H9 (cell line): ENCODE measurements at regions not wholly inside any gene's neighbourhood (a gene's known extent, or its start where the extent isn't known, plus 50 kb on each side); places are given as distances from the start of the nearest gene placed in this dataset.

Experiments used
- DNase-seq: peaks from one replicate; pipeline ENCODE4 v3.0.0-alpha.2; 2017
- H2AFZ ChIP-seq: one replicate; pipeline ENCODE4 v1.6.1; 2013; ENCODE audit warnings: mild to moderate bottlenecking, low read length, control low read depth, moderate library complexity
- H2AK5ac ChIP-seq: 2 replicates; pipeline ENCODE4 v1.6.1; 2013; ENCODE audit warnings: low read length, control low read depth, mixed read lengths; ENCODE audit not compliant: insufficient read length
- H2BK120ac ChIP-seq: one replicate; pipeline ENCODE4 v1.6.1; 2013; ENCODE audit warnings: low read depth, mild to moderate bottlenecking, low read length, control low read depth, inconsistent platforms; ENCODE audit not compliant: poor library complexity, severe bottlenecking
- H2BK12ac ChIP-seq: 2 replicates; pipeline ENCODE4 v1.6.1; 2013; ENCODE audit warnings: low read length, control low read depth, mixed read lengths, low read depth; ENCODE audit not compliant: insufficient read length
- H2BK15ac ChIP-seq: 2 replicates; pipeline ENCODE4 v1.6.1; 2013; ENCODE audit warnings: low read depth, low read length, control low read depth
- H2BK20ac ChIP-seq: one replicate; pipeline ENCODE4 v1.6.1; 2013; ENCODE audit warnings: low read depth, mild to moderate bottlenecking, low read length, control low read depth, inconsistent platforms; ENCODE audit not compliant: poor library complexity, severe bottlenecking
- H2BK5ac ChIP-seq: 2 replicates; pipeline ENCODE4 v1.6.1; 2013; ENCODE audit warnings: low read length, control low read depth, mixed read lengths; ENCODE audit not compliant: insufficient read length
- H3K14ac ChIP-seq: 2 replicates; pipeline ENCODE4 v1.6.1; 2013; ENCODE audit warnings: low read length, control low read depth; ENCODE audit not compliant: insufficient read depth
- H3K18ac ChIP-seq: 2 replicates; pipeline ENCODE4 v1.6.1; 2013; ENCODE audit warnings: low read depth, mild to moderate bottlenecking, mixed read lengths, low read length, control low read depth; ENCODE audit not compliant: insufficient read length
- H3K23ac ChIP-seq: 2 replicates; pipeline ENCODE4 v1.6.1; 2013; ENCODE audit warnings: low read length, control low read depth, mixed read lengths, low read depth; ENCODE audit not compliant: insufficient read length
- H3K23me2 ChIP-seq: 2 replicates; pipeline ENCODE4 v1.6.1; 2013; ENCODE audit warnings: low read depth, mild to moderate bottlenecking, mixed read lengths, low read length, control low read depth; ENCODE audit not compliant: insufficient read length, poor library complexity, severe bottlenecking
- H3K27ac ChIP-seq: 2 replicates; pipeline ENCODE4 v1.5.1; 2013; ENCODE audit warnings: low read length, control low read depth, mixed read lengths, low read depth; ENCODE audit not compliant: insufficient read length
- H3K27me3 ChIP-seq: 2 replicates; pipeline ENCODE4 v1.6.1; 2013; ENCODE audit warnings: low read length, control low read depth, inconsistent platforms; ENCODE audit not compliant: insufficient read depth
- H3K4ac ChIP-seq: 2 replicates; pipeline ENCODE4 v1.6.1; 2013; ENCODE audit warnings: low read depth, mild to moderate bottlenecking, control low read depth, inconsistent platforms, low read length, moderate library complexity
- H3K4me1 ChIP-seq: 2 replicates; pipeline ENCODE4 v1.6.1; 2013; ENCODE audit warnings: low read length, control low read depth, inconsistent platforms; ENCODE audit not compliant: insufficient read depth
- H3K4me2 ChIP-seq: 2 replicates; pipeline ENCODE4 v1.6.1; 2013; ENCODE audit warnings: low read length, control low read depth, mixed read lengths; ENCODE audit not compliant: insufficient read length, insufficient read depth
- H3K56ac ChIP-seq: 2 replicates; pipeline ENCODE4 v1.6.1; 2013; ENCODE audit warnings: low read depth, mild to moderate bottlenecking, mixed read lengths, low read length, control low read depth; ENCODE audit not compliant: insufficient read length
- H3K79me1 ChIP-seq: 2 replicates; pipeline ENCODE4 v1.6.1; 2013; ENCODE audit warnings: low read depth, mild to moderate bottlenecking, moderate library complexity, low read length, control low read depth, inconsistent platforms; ENCODE audit not compliant: insufficient read depth, poor library complexity, severe bottlenecking
- H3K79me2 ChIP-seq: 2 replicates; pipeline ENCODE4 v1.6.1; 2013; ENCODE audit warnings: low read length, control low read depth, inconsistent platforms; ENCODE audit not compliant: insufficient read depth
- H3K9ac ChIP-seq: 2 replicates; pipeline ENCODE4 v1.6.1; 2013; ENCODE audit warnings: low read length, control low read depth, mixed read lengths; ENCODE audit not compliant: insufficient read length; ENCODE audit errors: extremely low read depth
- H3K9me3 ChIP-seq: one replicate; pipeline ENCODE4 v1.6.1; 2013; ENCODE audit warnings: low read depth, low read length, inconsistent platforms; ENCODE audit not compliant: control insufficient read depth
- H3T11ph ChIP-seq: one replicate; pipeline ENCODE4 v1.6.1; 2013; ENCODE audit warnings: mild to moderate bottlenecking, low read length, control low read depth, inconsistent platforms
- H4K20me1 ChIP-seq: one replicate; pipeline ENCODE4 v1.6.1; 2013; ENCODE audit not compliant: control insufficient read depth, insufficient read length, insufficient read depth
- H4K5ac ChIP-seq: 2 replicates; pipeline ENCODE4 v1.6.1; 2013; ENCODE audit warnings: low read depth, mild to moderate bottlenecking, mixed read lengths, low read length, control low read depth; ENCODE audit not compliant: insufficient read length
- H4K8ac ChIP-seq: replicated peaks from 2 replicates; pipeline ENCODE4 v1.6.1; 2013; ENCODE audit warnings: low read length, control low read depth, mixed read lengths, low read depth; ENCODE audit not compliant: insufficient read length
- H4K91ac ChIP-seq: 2 replicates; pipeline ENCODE4 v1.6.1; 2013; ENCODE audit warnings: low read depth, mild to moderate bottlenecking, moderate library complexity, mixed read lengths, low read length, control low read depth; ENCODE audit not compliant: insufficient read length
- H3K27ac Mint-ChIP-seq, 3 experiments: 2 replicates in 2 of 3; 3 replicates in 1 of 3; pipeline ENCODE4 v1.8.0; 2020 to 2021; ENCODE audit warnings: mixed read lengths in 3 of 3, mild to moderate bottlenecking in 1 of 3, moderate library complexity in 1 of 3
- H3K27me3 Mint-ChIP-seq: 2 replicates; pipeline ENCODE4 v1.8.0; 2021; ENCODE audit warnings: low read depth, mild to moderate bottlenecking, moderate library complexity, mixed read lengths
- H3K36me3 Mint-ChIP-seq, 3 experiments: 2 replicates in 2 of 3; 3 replicates in 1 of 3; pipeline ENCODE4 v1.8.0; 2020 to 2021; ENCODE audit warnings: low read depth in 3 of 3, mixed read lengths in 3 of 3; ENCODE audit not compliant: insufficient read depth in 1 of 3
- H3K4me1 Mint-ChIP-seq, 2 experiments: 2 replicates each; pipeline ENCODE4 v1.8.0; 2020; ENCODE audit warnings: mixed read lengths in 2 of 2
- H3K4me3 Mint-ChIP-seq, 2 experiments: 2 replicates in 1 of 2; 3 replicates in 1 of 2; pipeline ENCODE4 v1.8.0; 2020 to 2021; ENCODE audit warnings: mild to moderate bottlenecking in 2 of 2, mixed read lengths in 2 of 2, moderate library complexity in 1 of 2
- H3K9me3 Mint-ChIP-seq, 2 experiments: 2 replicates in 1 of 2; 3 replicates in 1 of 2; pipeline ENCODE4 v1.8.0; 2020; ENCODE audit warnings: mild to moderate bottlenecking in 2 of 2, mixed read lengths in 2 of 2, moderate library complexity in 1 of 2
- CTCF ChIP-seq: fragments of 200-600 bp; sonication (generic); conservative IDR thresholded peaks from 3 replicates; pipeline ENCODE4 v1.8.0; 2021; ENCODE audit warnings: antibody characterized with exemption, mild to moderate bottlenecking
- WGBS: extraction: QIAGEN DNeasy Blood & Tissue Kit; methylation state at CpG from one replicate; pipeline ENCODE4 v1.1.7; 2013; ENCODE audit warnings: missing lambda C conversion rate, low lambda C conversion rate, mixed read lengths; ENCODE audit not compliant: insufficient read length; ENCODE audit errors: extremely low coverage; 5-methylcytosine and 5-hydroxymethylcytosine counted together

DNA sequence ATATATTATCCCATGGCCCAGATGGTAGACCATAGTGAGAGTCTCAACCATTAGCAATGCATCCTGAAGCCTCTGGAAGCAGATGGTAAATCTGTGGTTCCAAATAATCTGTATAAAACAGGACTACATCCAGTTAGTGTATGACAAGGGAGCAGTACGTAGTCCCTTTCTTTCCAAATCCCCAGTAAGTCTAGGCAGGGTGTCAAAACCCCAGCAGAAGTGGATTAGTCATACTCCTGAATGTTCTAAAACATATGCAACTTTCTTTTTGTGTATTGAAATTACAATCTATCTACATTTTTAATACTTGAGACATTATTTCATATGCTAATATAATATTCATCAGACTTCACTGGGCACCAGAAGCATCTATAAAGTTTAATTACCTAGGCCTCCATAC lies 295.1 kb upstream of the ANO5 start:
- H3K18ac ChIP-seq: no peak overlapping the region
- no peak for TF ChIP-seq CTCF
- no peaks in the 10 kb centered on the region for H3K79me1 ChIP-seq
- no peaks in the 10 kb centered on the region for H3K9me3 ChIP-seq
- H3K4me2 ChIP-seq: no peak overlapping the region
- no peak overlapping the region for H3K4me3 Mint-ChIP-seq
- H3K27ac Mint-ChIP-seq: no peak overlapping the region
- no peak overlapping the region for H2BK12ac ChIP-seq
- no peak overlapping the region for H2BK120ac ChIP-seq
- H3K4ac ChIP-seq: no peak overlapping the region
- no peaks in the 10 kb centered on the region for H3K4me1 Mint-ChIP-seq
- no peak overlapping the region for H4K8ac ChIP-seq
- H3K56ac ChIP-seq: no peak overlapping the region
- no peaks in the 10 kb centered on the region for H3K4me1 ChIP-seq
- no peaks in the 10 kb centered on the region for H3K36me3 Mint-ChIP-seq
- no peak for DNase-seq
- H2AK5ac ChIP-seq: no peak overlapping the region
- no peaks in the 10 kb centered on the region for H3K23me2 ChIP-seq
- no peak overlapping the region for H3K27ac ChIP-seq
- no peaks in the 10 kb centered on the region for H3K9me3 Mint-ChIP-seq
- H4K20me1 ChIP-seq: no peaks in the 10 kb centered on the region
- H3K79me2 ChIP-seq: no peaks in the 10 kb centered on the region
- H3K14ac ChIP-seq: no peak overlapping the region
- H2BK15ac ChIP-seq: no peak overlapping the region
- no peak overlapping the region for H4K5ac ChIP-seq
- no peaks in the 10 kb centered on the region for H3K27me3 Mint-ChIP-seq
- H3K27me3 ChIP-seq: no peaks in the 10 kb centered on the region
- no CpG with 5 or more reads among the region's 1 CpG for WGBS
- H3T11ph ChIP-seq: no peak overlapping the region
- H2AFZ ChIP-seq: no peak overlapping the region
- no peak overlapping the region for H2BK5ac ChIP-seq
- H4K91ac ChIP-seq: no peak overlapping the region
- no peak overlapping the region for H2BK20ac ChIP-seq
- H3K23ac ChIP-seq: no peak overlapping the region
- H3K9ac ChIP-seq: no peak overlapping the region
